ENCODE measurements at regions not wholly inside any gene's neighbourhood (a gene's known extent, or its start where the extent isn't known, plus 50 kb on each side); places are given as distances from the start of the nearest gene placed in this dataset.

- TF ChIP-seq CTCF (IDR thresholded peaks at IDR 0.05) (no peak), FOXJ3 (CRISPR knock-in tag; IDR thresholded peaks at IDR 0.05; ENCODE audit: borderline replicate concordance) (no peak), KAT7 (CRISPR knock-in tag; IDR thresholded peaks at IDR 0.05; ENCODE audit: borderline replicate concordance) (no peak), USF2 (CRISPR knock-in tag; IDR thresholded peaks at IDR 0.05) (no peak), ZNF532 (CRISPR knock-in tag; IDR thresholded peaks at IDR 0.05; ENCODE audit: borderline replicate concordance) (no peak), AFF4 (CRISPR knock-in tag; IDR thresholded peaks at IDR 0.05; ENCODE audit: borderline replicate concordance) (no peak), CREM (CRISPR knock-in tag; IDR thresholded peaks at IDR 0.05) (no peak), ATF6 (CRISPR knock-in tag; IDR thresholded peaks at IDR 0.05) (no peak), HMGXB4 (CRISPR knock-in tag; IDR thresholded peaks at IDR 0.05) (no peak), CREB1 (CRISPR knock-in tag; IDR thresholded peaks at IDR 0.05) (no peak), ZNF317 (CRISPR knock-in tag; IDR thresholded peaks at IDR 0.05; ENCODE audit: borderline replicate concordance, low read depth) (no peak), TCF7 (CRISPR knock-in tag; IDR thresholded peaks at IDR 0.05; ENCODE audit: low read depth) (no peak)
These were observed 132.7 kb upstream of the RHOBTB1 start for GRCh38 chr10:61076572-61077114.
